PC-9 (cell line): ENCODE measurements at regions not wholly inside any gene's neighbourhood (a gene's known extent, or its start where the extent isn't known, plus 50 kb on each side); places are given as distances from the start of the nearest gene placed in this dataset.
A peak's percentile ranks its signal among the peaks of the same experiment; 100 is the strongest.

Experiments
- BruUV-seq: library from RNA; stranded (reverse); fragments of 400-500 nt; replicated peaks from 2 replicates; lab custom pipeline; 2021; lab: Mats Ljungman, UMichigan
- CTCF ChIA-PET: fragments of 300-600 bp; sonication (Branson Sonifier 250); formaldehyde crosslinking; loops from one replicate; lab custom pipeline; 2022; ENCODE audit warnings: antibody characterized with exemption; lab: Charles Lee
- POLR2A ChIA-PET: fragments of 300-600 bp; sonication (Branson Sonifier 250); formaldehyde crosslinking; loops from one replicate; lab custom pipeline; 2022; ENCODE audit warnings: antibody characterized with exemption; ENCODE audit not compliant: unreplicated experiment; lab: Charles Lee
- DNase-seq, 2 experiments: peaks; one replicate each; pipeline versions ENCODE4 v3.0.0 to v3.0.0-alpha.2; 2015 to 2022; ENCODE audit warnings: mixed read lengths in 1 of 2
- H2AFZ ChIP-seq: fragments of 200-600 bp; sonication (generic); 2 replicates; pipeline ENCODE4 v1.8.1; 2017; ENCODE audit warnings: antibody characterized with exemption
- H3F3A ChIP-seq: fragments of 200-600 bp; sonication (generic); 2 replicates; pipeline ENCODE4 v1.8.1; 2017; ENCODE audit warnings: antibody characterized with exemption, mild to moderate bottlenecking, low read depth; ENCODE audit not compliant: insufficient read depth
- H3K27ac ChIP-seq: fragments of 200-600 bp; sonication (generic); 2 replicates; pipeline ENCODE4 v1.6.1; 2016; ENCODE audit warnings: mixed run types
- H3K27me3 ChIP-seq: fragments of 200-600 bp; sonication (generic); 2 replicates; pipeline ENCODE4 v1.6.1; 2016; ENCODE audit warnings: low read depth, mixed run types; ENCODE audit not compliant: insufficient read depth
- H3K36me3 ChIP-seq: fragments of 200-600 bp; sonication (generic); 2 replicates; pipeline ENCODE4 v1.6.1; 2016; ENCODE audit warnings: low read depth, mixed run types
- H3K4me1 ChIP-seq: fragments of 200-600 bp; sonication (generic); replicated peaks from 2 replicates; pipeline ENCODE4 v1.6.1; 2016; ENCODE audit warnings: mixed run types; ENCODE audit not compliant: insufficient read depth
- H3K4me2 ChIP-seq: fragments of 200-600 bp; sonication (generic); 2 replicates; pipeline ENCODE4 v1.6.1; 2017; ENCODE audit warnings: mixed run types
- H3K4me3 ChIP-seq: fragments of 200-600 bp; sonication (generic); 2 replicates; pipeline ENCODE4 v1.6.1; 2016; ENCODE audit warnings: mixed run types
- H3K79me2 ChIP-seq: fragments of 200-600 bp; sonication (generic); 2 replicates; pipeline ENCODE4 v1.6.1; 2017; ENCODE audit warnings: low read depth, mixed run types
- H3K9me2 ChIP-seq: fragments of 200-600 bp; sonication (generic); 2 replicates; pipeline ENCODE4 v1.8.1; 2017; ENCODE audit warnings: mild to moderate bottlenecking; ENCODE audit not compliant: insufficient read depth
- H3K9me3 ChIP-seq: fragments of 200-600 bp; sonication (generic); 2 replicates; pipeline ENCODE4 v1.8.1; 2016; ENCODE audit warnings: low read depth; ENCODE audit not compliant: insufficient read depth
- H4K20me1 ChIP-seq: fragments of 200-600 bp; sonication (generic); 2 replicates; pipeline ENCODE4 v1.8.1; 2017; ENCODE audit not compliant: insufficient read depth
- CTCF ChIP-seq: fragments of 200-600 bp; sonication (generic); conservative IDR thresholded peaks from 2 replicates; pipeline ENCODE4 v1.6.1; 2017; ENCODE audit warnings: mixed run types, antibody characterized with exemption, mild to moderate bottlenecking, moderate library complexity
- EZH2 ChIP-seq: fragments of 200-600 bp; sonication (generic); IDR thresholded peaks from 2 replicates; pipeline ENCODE4 v1.8.0; 2017; ENCODE audit warnings: antibody characterized with exemption, low read depth
- intact Hi-C: fragments of 100-400 bp; cut with micrococcal nuclease; formaldehyde crosslinking; loops from one replicate; pipeline ENCODE4 v1.10.0; 2022; ENCODE audit not compliant: unreplicated experiment

GRCh38 chr1:199411506-199411905 lies 616.0 kb upstream of the NR5A2 start:
- DNase-seq = no peak
- intact Hi-C loops = no loop called here
- H3K79me2 ChIP-seq = no peaks in the 10 kb centered on the region
- TF ChIP-seq CTCF (no peak), EZH2 (no peak)
- H3F3A ChIP-seq = no peaks in the 10 kb centered on the region
- H2AFZ ChIP-seq = no peak overlapping the region
- H4K20me1 ChIP-seq = no peaks in the 10 kb centered on the region
- H3K4me2 ChIP-seq = no peak overlapping the region
- ChIA-PET CTCF (no interaction called here), POLR2A (no interaction called here)
- peaks cover 2% of the 10 kb centered on the region; the same call in 1 of the 2 replicates for H3K9me3 ChIP-seq
- BruUV-seq = no TSS peak
- H3K27me3 ChIP-seq = no peaks in the 10 kb centered on the region
- no peaks in the 10 kb centered on the region for H3K4me1 ChIP-seq
- no peaks in the 10 kb centered on the region; the same call in 1 of the 2 replicates for H3K9me2 ChIP-seq
- H3K27ac ChIP-seq = no peak overlapping the region
- H3K4me3 ChIP-seq = no peak overlapping the region
- H3K36me3 ChIP-seq = no peaks in the 10 kb centered on the region

GRCh38 chr1:199422206-199422605 lies 605.3 kb upstream of the NR5A2 start:
- no peaks in the 10 kb centered on the region for H3K9me3 ChIP-seq
- DNase-seq = peak in 1 of 2 experiments; percentile 3
- no TSS peak for BruUV-seq
- H3K4me2 ChIP-seq = no peak overlapping the region
- CTCF ChIA-PET = interaction anchor here (1.1 kb wide), 1 partner anchor 107 kb away, joined by 3 read pairs; no protein-coding TSS in a partner anchor
- POLR2A ChIA-PET = no interaction called here
- TF ChIP-seq EZH2 = no peak
- peak; percentile 59 for TF ChIP-seq CTCF
- H3F3A ChIP-seq = no peaks in the 10 kb centered on the region
- H2AFZ ChIP-seq = 0 out of 2 replicates have a peak overlapping the region, but pooled peaks have one; percentile 15
- no peaks in the 10 kb centered on the region for H3K4me1 ChIP-seq
- no peaks in the 10 kb centered on the region for H3K9me2 ChIP-seq
- H3K36me3 ChIP-seq = no peaks in the 10 kb centered on the region
- intact Hi-C loops = loop anchor here (2.0 kb wide), 1 partner anchor 651 kb away; no protein-coding TSS in a partner anchor
- no peaks in the 10 kb centered on the region for H4K20me1 ChIP-seq
- H3K4me3 ChIP-seq = no peak overlapping the region
- no peak overlapping the region for H3K27ac ChIP-seq
- no peaks in the 10 kb centered on the region for H3K27me3 ChIP-seq
- no peaks in the 10 kb centered on the region for H3K79me2 ChIP-seq

GRCh38 chr1:199447906-199448305 lies 579.6 kb upstream of the NR5A2 start:
- intact Hi-C loops = no loop called here
- no peaks in the 10 kb centered on the region for H3K4me1 ChIP-seq
- no peaks in the 10 kb centered on the region for H3K9me2 ChIP-seq
- H3K79me2 ChIP-seq = no peaks in the 10 kb centered on the region
- H3K36me3 ChIP-seq = no peaks in the 10 kb centered on the region
- no peak overlapping the region for H3K4me3 ChIP-seq
- POLR2A ChIA-PET = no interaction called here
- CTCF ChIA-PET = no interaction called here
- TF ChIP-seq EZH2 (no peak), CTCF (no peak)
- H3K4me2 ChIP-seq = no peak overlapping the region
- no peak overlapping the region for H2AFZ ChIP-seq
- no peaks in the 10 kb centered on the region for H3K27me3 ChIP-seq
- no peaks in the 10 kb centered on the region for H3F3A ChIP-seq
- no peak overlapping the region for H3K27ac ChIP-seq
- H4K20me1 ChIP-seq = no peaks in the 10 kb centered on the region
- DNase-seq = no peak
- BruUV-seq = no TSS peak
- H3K9me3 ChIP-seq = no peaks in the 10 kb centered on the region
